SK-N-SH (cell line): ENCODE measurements at regions not wholly inside any gene's neighbourhood (a gene's known extent, or its start where the extent isn't known, plus 50 kb on each side); places are given as distances from the start of the nearest gene placed in this dataset.

Experiments
- CTCF ChIA-PET: fragments of 300-600, 350-600 bp; formaldehyde crosslinking; extraction: SDS; loops from one replicate; lab custom pipeline; 2021; lab: Yijun Ruan, JAX
- POLR2A ChIA-PET: fragments of 350-600 bp; sonication (Branson Sonifier 250); formaldehyde crosslinking; extraction: SDS; loops from one replicate; lab custom pipeline; 2020; ENCODE audit warnings: antibody characterized with exemption, inconsistent platforms; lab: Yijun Ruan, JAX
- DNase-seq: peaks from one replicate; pipeline ENCODE4 v3.0.0; 2012
- H2AFZ ChIP-seq: fragments of 200-600 bp; sonication (generic); 2 replicates; pipeline ENCODE4 v1.8.1; 2016; ENCODE audit warnings: antibody characterized with exemption, mild to moderate bottlenecking, low read depth
- H3F3A ChIP-seq: fragments of 200-600 bp; sonication (generic); replicated peaks from 2 replicates; pipeline ENCODE3; 2016; ENCODE audit warnings: antibody characterized with exemption, mild to moderate bottlenecking; ENCODE audit not compliant: insufficient read depth
- H3K27ac ChIP-seq, 2 experiments: fragments of 200-500 bp in 1 of 2; fragments of 200-600 bp in 1 of 2; sonication (Bioruptor generic) in 1 of 2; sonication (generic), shearing (Covaris generic) in 1 of 2; 2 replicates each; pipeline versions ENCODE4 v1.5.1 to v1.6.1; 2014 to 2016; ENCODE audit warnings: low read depth in 2 of 2, inconsistent platforms in 1 of 2, low read length in 1 of 2, mild to moderate bottlenecking in 1 of 2, mixed read lengths in 1 of 2
- H3K27me3 ChIP-seq: fragments of 200-600 bp; sonication (generic), shearing (Covaris generic); 2 replicates; pipeline ENCODE4 v1.6.1; 2016; ENCODE audit warnings: mixed run types; ENCODE audit not compliant: insufficient read depth
- H3K36me3 ChIP-seq, 2 experiments: fragments of 200-500 bp in 1 of 2; fragments of 200-600 bp in 1 of 2; sonication (Bioruptor generic) in 1 of 2; sonication (generic) in 1 of 2; replicated peaks in 1 of 2; 2 replicates each; pipeline versions ENCODE3 to v1.5.1; 2014 to 2016; ENCODE audit warnings: low read length in 1 of 2, mild to moderate bottlenecking in 1 of 2; ENCODE audit not compliant: insufficient read depth in 2 of 2, control insufficient read depth in 1 of 2
- H3K4me1 ChIP-seq, 2 experiments: fragments of 200-500 bp in 1 of 2; fragments of 200-600 bp in 1 of 2; sonication (Bioruptor generic) in 1 of 2; sonication (generic), shearing (Covaris generic) in 1 of 2; 2 replicates each; pipeline versions ENCODE4 v1.5.1 to v1.6.1; 2014 to 2016; ENCODE audit warnings: low read depth in 1 of 2, low read length in 1 of 2, mixed run types in 1 of 2; ENCODE audit not compliant: insufficient read depth in 2 of 2, control insufficient read depth in 1 of 2
- H3K4me2 ChIP-seq: fragments of 200-600 bp; sonication (generic), shearing (Covaris generic); 2 replicates; pipeline ENCODE4 v1.6.1; 2017; ENCODE audit warnings: mixed run types
- H3K4me3 ChIP-seq, 2 experiments: fragments of 200-500 bp in 1 of 2; fragments of 200-600 bp in 1 of 2; sonication (Bioruptor generic) in 1 of 2; sonication (generic), shearing (Covaris generic) in 1 of 2; 2 replicates each; pipeline versions ENCODE4 v1.5.1 to v1.8.1; 2014 to 2016; ENCODE audit warnings: low read depth in 2 of 2, inconsistent platforms in 1 of 2, low read length in 1 of 2, mild to moderate bottlenecking in 1 of 2, mixed read lengths in 1 of 2, moderate library complexity in 1 of 2
- H3K79me2 ChIP-seq: fragments of 200-600 bp; sonication (generic); 2 replicates; pipeline ENCODE4 v1.8.1; 2017; ENCODE audit warnings: mild to moderate bottlenecking; ENCODE audit not compliant: insufficient read depth
- H3K9ac ChIP-seq: fragments of 200-600 bp; sonication (generic); 2 replicates; pipeline ENCODE4 v1.6.1; 2017; ENCODE audit warnings: mixed run types
- H3K9me2 ChIP-seq: fragments of 200-600 bp; sonication (generic); 2 replicates; pipeline ENCODE4 v1.6.1; 2017; ENCODE audit warnings: mixed run types
- H3K9me3 ChIP-seq: fragments of 200-600 bp; sonication (generic); 2 replicates; pipeline ENCODE4 v1.6.1; 2017; ENCODE audit warnings: mixed run types, mild to moderate bottlenecking, moderate library complexity
- H4K20me1 ChIP-seq: fragments of 200-600 bp; sonication (generic); 2 replicates; pipeline ENCODE4 v1.6.1; 2017; ENCODE audit warnings: mild to moderate bottlenecking, mixed run types; ENCODE audit not compliant: insufficient read depth
- CHD2 ChIP-seq: fragments of 150-350 bp; IDR thresholded peaks from 2 replicates; pipeline ENCODE4 v1.6.1; 2018; ENCODE audit warnings: low read length; ENCODE audit not compliant: partially characterized antibody
- EP300 ChIP-seq, 2 experiments: IDR thresholded peaks; 2 replicates each; pipeline versions ENCODE4 v1.4.0 to v1.6.1; 2012; ENCODE audit warnings: borderline replicate concordance in 1 of 2, low read depth in 1 of 2, low read length in 1 of 2
- FOSL2 ChIP-seq: IDR thresholded peaks from 2 replicates; pipeline ENCODE4 v1.4.0; 2012; ENCODE audit warnings: low read depth, mild to moderate bottlenecking, moderate library complexity, borderline replicate concordance
- FOXJ3 ChIP-seq: sonication (generic); formaldehyde crosslinking; IDR thresholded peaks from 2 replicates; pipeline ENCODE4 v1.5.1; 2020; ENCODE audit warnings: mild to moderate bottlenecking, missing genetic modification reagents
- GATA2 ChIP-seq: sonication (generic); formaldehyde crosslinking; IDR thresholded peaks from 2 replicates; pipeline ENCODE4 v1.5.0; 2020; ENCODE audit warnings: mild to moderate bottlenecking, missing genetic modification reagents
- JUND ChIP-seq: IDR thresholded peaks from 2 replicates; pipeline ENCODE4 v1.4.0; 2012
- MAX ChIP-seq: IDR thresholded peaks from 2 replicates; pipeline ENCODE4 v1.4.0; 2012; ENCODE audit warnings: low read depth
- MXI1 ChIP-seq: IDR thresholded peaks from 2 replicates; pipeline ENCODE4 v1.6.1; 2012; ENCODE audit warnings: mild to moderate bottlenecking, low read depth, low read length, improper control_type of control experiment
- NFIC ChIP-seq: IDR thresholded peaks from 2 replicates; pipeline ENCODE4 v1.4.0; 2012; ENCODE audit warnings: borderline replicate concordance
- POLR2AphosphoS5 ChIP-seq: IDR thresholded peaks from 2 replicates; pipeline ENCODE4 v1.6.1; 2012; ENCODE audit warnings: low read depth, low read length
- REST ChIP-seq: IDR thresholded peaks from 2 replicates; pipeline ENCODE4 v1.6.1; 2012; ENCODE audit warnings: mild to moderate bottlenecking, low read depth, low read length, moderate library complexity
- RFX5 ChIP-seq: IDR thresholded peaks from 2 replicates; pipeline ENCODE4 v1.6.1; 2012; ENCODE audit warnings: mild to moderate bottlenecking, improper control_type of control experiment, low read length
- RXRA ChIP-seq: IDR thresholded peaks from 2 replicates; pipeline ENCODE4 v1.4.0; 2012; ENCODE audit warnings: low read depth, mild to moderate bottlenecking, borderline replicate concordance
- ZBTB33 ChIP-seq: IDR thresholded peaks from 2 replicates; pipeline ENCODE4 v1.4.0; 2012; ENCODE audit warnings: low read depth, borderline replicate concordance
- WGBS: methylation state at CpG from one replicate; pipeline ENCODE4 v1.1.6; 2017; ENCODE audit warnings: low lambda C conversion rate; 5-methylcytosine and 5-hydroxymethylcytosine counted together
- TF ChIP-seq, protein P1 (sequence below): fragments of 150-350 bp; IDR thresholded peaks from 2 replicates; pipeline ENCODE4 v1.6.1; 2017; ENCODE audit warnings: antibody characterized with exemption, low read length, low read depth, borderline replicate concordance

DNA sequence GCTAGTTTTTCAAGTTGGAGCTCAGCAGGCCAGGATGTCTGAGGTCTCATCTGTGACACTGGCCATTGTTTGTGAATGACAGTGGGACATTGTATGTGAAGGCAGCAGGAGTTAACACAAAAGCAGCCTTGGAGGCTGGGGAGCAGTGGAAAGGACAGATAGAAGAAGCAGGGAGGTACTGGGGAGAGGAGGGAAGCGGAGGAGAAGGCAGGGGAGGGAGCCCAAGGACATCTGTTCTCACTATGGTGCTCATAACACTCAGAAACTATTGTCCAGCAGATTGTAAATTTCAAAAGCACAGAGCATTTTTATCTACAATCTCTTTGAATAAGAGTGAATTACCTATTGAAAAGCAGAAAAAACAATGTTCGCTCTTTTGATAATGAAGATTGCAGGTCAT lies 253.6 kb upstream of the DIPK2B start:
- WGBS, result 77% methylated on average over 2 of the region's 2 CpGs
- TF ChIP-seq GATA2 (CRISPR knock-in tag) (no peak), CHD2 (no peak), REST (no peak), POLR2AphosphoS5 (no peak), MXI1 (no peak), ZBTB33 (no peak), FOXJ3 (CRISPR knock-in tag) (no peak), FOSL2 (no peak)
- TF ChIP-seq, protein P1, sequence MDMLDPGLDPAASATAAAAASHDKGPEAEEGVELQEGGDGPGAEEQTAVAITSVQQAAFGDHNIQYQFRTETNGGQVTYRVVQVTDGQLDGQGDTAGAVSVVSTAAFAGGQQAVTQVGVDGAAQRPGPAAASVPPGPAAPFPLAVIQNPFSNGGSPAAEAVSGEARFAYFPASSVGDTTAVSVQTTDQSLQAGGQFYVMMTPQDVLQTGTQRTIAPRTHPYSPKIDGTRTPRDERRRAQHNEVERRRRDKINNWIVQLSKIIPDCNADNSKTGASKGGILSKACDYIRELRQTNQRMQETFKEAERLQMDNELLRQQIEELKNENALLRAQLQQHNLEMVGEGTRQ, result no peak
- TF ChIP-seq, all 33 proteins: peak for 0
- H3K27ac ChIP-seq, result no peak overlapping the region
- no peak overlapping the region for H3K4me3 ChIP-seq
- H3K27me3 ChIP-seq, result no peaks in the 10 kb centered on the region
- H3K9me2 ChIP-seq, result no peaks in the 10 kb centered on the region
- peaks cover 0 to 2% of the 10 kb centered on the region in 2 experiments; a peak in 1 of 4 replicates for H3K4me1 ChIP-seq
- no peaks in the 10 kb centered on the region for H3F3A ChIP-seq
- H3K9ac ChIP-seq, result no peak overlapping the region
- CTCF ChIA-PET, result no interaction called here
- POLR2A ChIA-PET, result no interaction called here
- H3K36me3 ChIP-seq, result no peaks in the 10 kb centered on the region
- no peaks in the 10 kb centered on the region for H4K20me1 ChIP-seq
- no peak for DNase-seq
- H3K9me3 ChIP-seq, result peaks cover 7% of the 10 kb centered on the region; the same call in 1 of the 2 replicates
- no peak overlapping the region for H2AFZ ChIP-seq
- no peaks in the 10 kb centered on the region for H3K79me2 ChIP-seq
- no peak overlapping the region for H3K4me2 ChIP-seq

DNA sequence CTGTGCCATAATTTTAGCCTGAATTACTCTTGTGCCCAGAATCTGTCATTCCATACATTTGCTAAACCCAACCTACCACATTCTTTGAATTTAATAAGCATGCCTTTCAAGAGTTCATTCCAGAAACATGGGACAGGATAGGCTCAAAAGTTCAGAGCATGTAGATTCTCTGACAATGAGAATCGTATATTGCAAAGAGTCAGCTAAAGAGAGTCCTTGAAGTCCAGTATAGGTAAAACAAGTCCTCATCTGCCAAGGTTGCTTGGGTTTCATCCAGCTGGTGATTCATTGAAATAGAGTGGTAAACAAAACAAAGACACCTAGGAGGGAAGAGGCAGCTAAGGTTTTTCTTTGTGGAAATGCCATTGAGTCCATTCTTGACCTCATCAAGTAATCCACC lies 249.3 kb upstream of the DIPK2B start:
- Histone ChIP-seq H3K27me3 (no peaks in the 10 kb centered on the region), H3K4me2 (no peak overlapping the region), H3K36me3 (no peaks in the 10 kb centered on the region), H3K9me3 (no peaks in the 10 kb centered on the region), H3K4me1 (peaks cover 2 to 34% of the 10 kb centered on the region in 2 experiments; a peak in 3 of 4 replicates), H3K79me2 (no peaks in the 10 kb centered on the region), H3K4me3 (no peak overlapping the region), H3K9me2 (no peaks in the 10 kb centered on the region), H3F3A (peaks cover 23% of the 10 kb centered on the region), H3K9ac (no peak overlapping the region), H2AFZ (no peak overlapping the region), H4K20me1 (no peaks in the 10 kb centered on the region), H3K27ac (peak overlapping the region in 1 of 2 experiments; percentile 71; a peak in 1 of 4 replicates)
- 10% methylated on average over 1 of the region's 1 CpG for WGBS
- peak in 1 of 2 experiments; percentile 46; a peak in 1 of 4 replicates for TF ChIP-seq EP300 (IDR thresholded peaks at IDR 0.05; ENCODE audit: borderline replicate concordance in 1 of 2, low read depth in 1 of 2, low read length in 1 of 2)
- 0 out of 2 replicates have a peak, but pooled peaks have one; percentile 26 for TF ChIP-seq MAX
- peak; percentile 36 for TF ChIP-seq JUND
- TF ChIP-seq NFIC, result peak; percentile 69
- no peak for TF ChIP-seq MXI1
- TF ChIP-seq REST, result no peak
- TF ChIP-seq RFX5, result no peak
- peak; percentile 38; the same call in 1 of the 2 replicates for TF ChIP-seq RXRA
- CTCF ChIA-PET, result no interaction called here
- POLR2A ChIA-PET, result no interaction called here
- DNase-seq, result no peak
